Thyroid gland (tissue), 4 donors: ENCODE measurements at regions not wholly inside any gene's neighbourhood (a gene's known extent, or its start where the extent isn't known, plus 50 kb on each side); places are given as distances from the start of the nearest gene placed in this dataset.

Source experiments
- DNase-seq, 2 donors: peaks; one replicate each; pipeline ENCODE4 v3.0.0-alpha.2; 2019
- H3K27ac ChIP-seq, 3 donors: fragments of 200-600 bp; sonication (generic); 1 replicate in 2 of 3; 2 replicates in 1 of 3; pipeline ENCODE4 v1.5.1; 2016 to 2019; ENCODE audit warnings: mild to moderate bottlenecking in 1 of 3, moderate library complexity in 1 of 3
- H3K27me3 ChIP-seq: fragments of 200-600 bp; sonication (generic); one replicate; pipeline ENCODE4 v1.5.1; 2019
- H3K36me3 ChIP-seq, 2 donors: fragments of 200-600 bp; sonication (generic); one replicate each; pipeline ENCODE4 v1.5.1; 2016 to 2019
- H3K4me1 ChIP-seq, 2 donors: fragments of 200-600 bp; sonication (generic); one replicate each; pipeline ENCODE4 v1.5.1; 2017 to 2019
- H3K4me3 ChIP-seq, 3 donors: fragments of 200-600 bp; sonication (generic); replicated peaks in 1 of 3; 1 replicate in 2 of 3; 2 replicates in 1 of 3; pipeline ENCODE4 v1.5.1; 2016; ENCODE audit warnings: mild to moderate bottlenecking in 1 of 3
- H3K9me3 ChIP-seq: fragments of 200-600 bp; sonication (generic); one replicate; pipeline ENCODE4 v1.5.1; 2017
- POLR2A ChIP-seq, 2 donors: fragments of 450-650 bp; IDR thresholded peaks; one replicate each; pipeline ENCODE4 v1.6.1; 2017; ENCODE audit warnings: antibody characterized with exemption in 2 of 2, mild to moderate bottlenecking in 2 of 2, moderate library complexity in 1 of 2
- WGBS, 2 donors: methylation state at CpG; one replicate each; pipeline ENCODE4 v1.1.5; 2017; 5-methylcytosine and 5-hydroxymethylcytosine counted together
- intact Hi-C: fragments of 100-400 bp; cut with DNase I; formaldehyde crosslinking; loops from one replicate; pipeline ENCODE4 v1.15.1; 2023
- TF ChIP-seq, protein P1 (sequence below), 6 experiments: fragments of 200-600 bp in 3 of 6; fragments of 450-650 bp in 3 of 6; sonication (generic) in 3 of 6; IDR thresholded peaks; one replicate each; pipeline ENCODE4 v1.5.1; 2016 to 2019; ENCODE audit warnings: antibody characterized with exemption in 6 of 6, mild to moderate bottlenecking in 2 of 6, inconsistent platforms in 1 of 6, moderate library complexity in 1 of 6

DNA sequence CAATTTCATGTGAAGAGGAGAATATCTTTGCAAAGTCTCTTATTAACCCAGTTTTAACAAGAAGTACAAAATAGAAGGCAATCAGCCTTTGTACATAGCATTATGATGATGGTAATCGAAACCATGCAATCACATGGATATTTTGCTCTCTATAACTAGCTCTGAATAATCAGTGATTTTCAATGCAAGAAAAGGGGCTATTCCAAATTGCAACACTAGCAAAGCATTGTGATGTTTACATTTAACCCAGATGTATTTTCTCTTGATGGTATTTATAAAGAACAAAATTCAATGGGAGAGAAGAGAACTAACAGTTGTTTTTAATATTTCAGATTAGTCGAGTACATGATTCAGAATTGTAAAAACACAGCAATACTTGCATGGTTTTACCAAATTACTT, 437.5 kb upstream of the DMAC1 start:
- intact Hi-C loops: no loop called here

DNA sequence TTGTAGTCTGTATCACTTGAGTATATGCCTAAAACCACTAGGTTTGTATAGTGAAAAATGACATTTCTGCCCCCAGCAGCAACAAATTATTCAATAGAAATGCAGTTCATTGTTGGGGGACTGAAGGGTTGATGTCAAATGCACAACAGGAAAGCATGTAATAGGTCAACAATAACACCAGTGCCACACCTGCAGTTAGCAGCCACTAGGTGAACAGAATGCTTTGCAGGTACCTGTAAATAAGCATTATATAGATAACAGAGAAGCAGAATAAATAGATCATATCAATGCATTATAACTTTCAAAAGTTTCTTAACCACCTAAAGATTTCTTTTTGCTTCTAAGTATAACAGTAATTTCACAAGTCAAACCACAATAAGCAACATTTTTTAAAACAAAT, 435.9 kb upstream of the DMAC1 start:
- TF ChIP-seq POLR2A (IDR thresholded peaks at IDR 0.05): no peak
- TF ChIP-seq, protein P1, sequence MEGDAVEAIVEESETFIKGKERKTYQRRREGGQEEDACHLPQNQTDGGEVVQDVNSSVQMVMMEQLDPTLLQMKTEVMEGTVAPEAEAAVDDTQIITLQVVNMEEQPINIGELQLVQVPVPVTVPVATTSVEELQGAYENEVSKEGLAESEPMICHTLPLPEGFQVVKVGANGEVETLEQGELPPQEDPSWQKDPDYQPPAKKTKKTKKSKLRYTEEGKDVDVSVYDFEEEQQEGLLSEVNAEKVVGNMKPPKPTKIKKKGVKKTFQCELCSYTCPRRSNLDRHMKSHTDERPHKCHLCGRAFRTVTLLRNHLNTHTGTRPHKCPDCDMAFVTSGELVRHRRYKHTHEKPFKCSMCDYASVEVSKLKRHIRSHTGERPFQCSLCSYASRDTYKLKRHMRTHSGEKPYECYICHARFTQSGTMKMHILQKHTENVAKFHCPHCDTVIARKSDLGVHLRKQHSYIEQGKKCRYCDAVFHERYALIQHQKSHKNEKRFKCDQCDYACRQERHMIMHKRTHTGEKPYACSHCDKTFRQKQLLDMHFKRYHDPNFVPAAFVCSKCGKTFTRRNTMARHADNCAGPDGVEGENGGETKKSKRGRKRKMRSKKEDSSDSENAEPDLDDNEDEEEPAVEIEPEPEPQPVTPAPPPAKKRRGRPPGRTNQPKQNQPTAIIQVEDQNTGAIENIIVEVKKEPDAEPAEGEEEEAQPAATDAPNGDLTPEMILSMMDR (IDR thresholded peaks at IDR 0.05): no peak
- H3K27me3 ChIP-seq: no peaks in the 10 kb centered on the region
- no peak for DNase-seq
- intact Hi-C loops: no loop called here
- H3K9me3 ChIP-seq: no peaks in the 10 kb centered on the region
- no peak overlapping the region for H3K27ac ChIP-seq
- H3K36me3 ChIP-seq: no peaks in the 10 kb centered on the region
- no peaks in the 10 kb centered on the region for H3K4me1 ChIP-seq
- no peak overlapping the region for H3K4me3 ChIP-seq

More for the DNA sequence above, 437.5 kb upstream of the DMAC1 start:
- 92% methylated on average over 2 of the region's 2 CpGs for WGBS, 2 donors
- Histone ChIP-seq H3K36me3 (no peaks in the 10 kb centered on the region), H3K4me3 (no peak overlapping the region), H3K27me3 (no peaks in the 10 kb centered on the region), H3K9me3 (no peaks in the 10 kb centered on the region), H3K4me1 (no peaks in the 10 kb centered on the region), H3K27ac (no peak overlapping the region)
- no peak for DNase-seq
- TF ChIP-seq, protein P1 (IDR thresholded peaks at IDR 0.05): no peak
- TF ChIP-seq POLR2A (IDR thresholded peaks at IDR 0.05): no peak

DNA sequence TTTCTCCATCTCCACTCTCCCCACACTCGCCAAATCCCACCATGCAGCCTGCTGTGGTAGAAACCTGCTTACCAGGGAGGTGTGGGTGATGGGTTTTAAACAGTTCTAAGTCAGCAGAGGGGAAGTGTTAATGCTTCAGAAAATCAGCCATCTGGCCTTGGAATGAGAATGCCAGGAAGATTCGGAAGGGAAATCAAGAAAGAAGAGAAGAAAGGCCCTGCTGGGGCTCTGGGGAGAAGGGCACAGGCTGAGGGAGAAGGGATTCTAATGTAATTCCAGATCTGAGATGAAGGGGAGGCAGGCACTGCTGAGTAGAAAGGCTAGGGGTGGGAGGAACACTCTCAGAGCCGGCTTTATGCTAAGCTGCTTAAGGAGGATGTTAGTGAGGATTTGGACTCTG, 434.7 kb upstream of the DMAC1 start:
- no peak for DNase-seq
- intact Hi-C loops: no loop called here
- Histone ChIP-seq H3K4me1 (no peaks in the 10 kb centered on the region), H3K27me3 (no peaks in the 10 kb centered on the region), H3K27ac (no peak overlapping the region), H3K4me3 (no peak overlapping the region), H3K36me3 (no peaks in the 10 kb centered on the region), H3K9me3 (no peaks in the 10 kb centered on the region)
- WGBS, 2 donors: 40 to 43% methylated on average over 3 of the region's 3 CpGs
- TF ChIP-seq, protein P1 (IDR thresholded peaks at IDR 0.05): no peak
- no peak for TF ChIP-seq POLR2A (IDR thresholded peaks at IDR 0.05)

DNA sequence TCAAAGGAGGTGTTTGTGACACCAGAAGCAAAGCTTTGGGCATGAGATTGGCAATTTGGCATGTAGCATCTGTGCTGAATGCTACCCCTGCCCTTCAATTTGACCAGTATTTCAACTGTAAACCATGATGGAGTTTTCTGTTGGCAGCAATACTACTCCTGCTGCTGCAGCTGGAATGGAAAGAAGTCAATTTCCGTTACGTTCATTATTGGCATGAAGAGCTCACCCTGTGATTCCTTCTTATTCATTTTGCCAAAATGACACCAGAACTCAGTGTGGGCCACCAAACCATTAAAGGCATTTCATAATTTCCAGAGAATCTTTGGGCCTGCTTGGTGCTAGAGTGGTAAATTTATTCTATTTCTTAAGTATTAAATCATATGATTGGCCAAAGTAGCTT, 433.1 kb upstream of the DMAC1 start:
- Histone ChIP-seq H3K27ac (no peak overlapping the region), H3K27me3 (no peaks in the 10 kb centered on the region), H3K4me3 (no peak overlapping the region), H3K4me1 (no peaks in the 10 kb centered on the region), H3K9me3 (no peaks in the 10 kb centered on the region), H3K36me3 (no peaks in the 10 kb centered on the region)
- TF ChIP-seq, protein P1 (IDR thresholded peaks at IDR 0.05): no peak
- no peak for TF ChIP-seq POLR2A (IDR thresholded peaks at IDR 0.05)
- no peak for DNase-seq
- WGBS, 2 donors: 78 to 95% methylated on average over 2 of the region's 2 CpGs
- intact Hi-C loops: no loop called here

DNA sequence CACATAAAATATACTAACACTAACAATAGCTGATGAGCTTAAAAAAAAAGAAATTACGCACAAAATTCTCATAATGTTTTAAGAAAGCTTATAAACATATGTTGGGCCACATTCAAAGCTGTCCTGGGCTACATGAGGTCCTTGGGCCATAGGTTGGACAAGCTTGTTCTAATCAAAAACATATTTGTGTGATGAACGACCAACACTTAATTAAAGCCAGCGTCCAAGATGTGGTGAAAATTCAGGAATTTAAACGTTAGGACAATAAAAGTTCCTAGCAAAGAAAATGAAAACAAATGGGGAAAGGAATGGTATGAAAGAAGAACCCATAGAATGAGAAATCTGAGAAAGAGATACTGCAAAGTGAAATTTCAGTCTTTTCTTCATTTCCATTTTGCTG, 429.6 kb upstream of the DMAC1 start:
- DNase-seq: no peak
- no peaks in the 10 kb centered on the region for H3K4me1 ChIP-seq
- H3K36me3 ChIP-seq: no peaks in the 10 kb centered on the region
- no peak overlapping the region for H3K4me3 ChIP-seq
- intact Hi-C loops: no loop called here
- no peak overlapping the region for H3K27ac ChIP-seq
- 69 to 74% methylated on average over 4 of the region's 4 CpGs for WGBS, 2 donors
- H3K9me3 ChIP-seq: no peaks in the 10 kb centered on the region
- TF ChIP-seq, protein P1 (IDR thresholded peaks at IDR 0.05): no peak
- no peak for TF ChIP-seq POLR2A (IDR thresholded peaks at IDR 0.05)
- no peaks in the 10 kb centered on the region for H3K27me3 ChIP-seq
